Gastrocnemius medialis (tissue), 4 donors: ENCODE measurements at regions not wholly inside any gene's neighbourhood (a gene's known extent, or its start where the extent isn't known, plus 50 kb on each side); places are given as distances from the start of the nearest gene placed in this dataset.

Source experiments
- ATAC-seq, 2 donors: fragments of 150-250 bp; one replicate each; pipeline ENCODE4 v1.9.1; 2016
- DNase-seq, 2 donors: peaks; one replicate each; pipeline ENCODE4 v3.0.0-alpha.2; 2019
- H3K27ac ChIP-seq, 4 donors: fragments of 200-600 bp; sonication (generic); 1 replicate in 1 of 4; 2 replicates in 3 of 4; pipeline ENCODE4 v1.5.1; 2016 to 2018; ENCODE audit warnings: mild to moderate bottlenecking in 2 of 4, moderate library complexity in 1 of 4
- H3K27me3 ChIP-seq, 3 donors: fragments of 200-600 bp; sonication (generic) in 2 of 3; 1 replicate in 1 of 3; 2 replicates in 2 of 3; pipeline versions ENCODE4 v1.5.1 to v1.6.0; 2016 to 2019; ENCODE audit warnings: mild to moderate bottlenecking in 1 of 3, moderate library complexity in 1 of 3
- H3K36me3 ChIP-seq, 2 donors: fragments of 200-600 bp; sonication (generic) in 1 of 2; one replicate each; pipeline ENCODE4 v1.5.1; 2017 to 2018
- H3K4me1 ChIP-seq, 2 donors: fragments of 200-600 bp; sonication (generic) in 1 of 2; one replicate each; pipeline ENCODE4 v1.5.1; 2016 to 2017; ENCODE audit warnings: mild to moderate bottlenecking in 2 of 2
- H3K4me3 ChIP-seq, 4 donors: fragments of 200-600 bp; sonication (generic) in 3 of 4; 1 replicate in 1 of 4; 2 replicates in 3 of 4; pipeline ENCODE4 v1.5.1; 2016 to 2019; ENCODE audit warnings: mild to moderate bottlenecking in 2 of 4
- H3K9me3 ChIP-seq, 3 donors: fragments of 200-600 bp; sonication (generic) in 2 of 3; 1 replicate in 1 of 3; 2 replicates in 2 of 3; pipeline ENCODE4 v1.5.1; 2016 to 2019
- POLR2A ChIP-seq, 2 donors: fragments of 450-650 bp; IDR thresholded peaks; one replicate each; pipeline ENCODE4 v1.6.1; 2017; ENCODE audit warnings: antibody characterized with exemption in 2 of 2, mild to moderate bottlenecking in 2 of 2, moderate library complexity in 2 of 2
- in situ Hi-C, 4 donors: fragments of 200-750 bp; cut with MboI; loops; one replicate each; pipeline versions ENCODE4 v1.15.0 to v1.8.0; 2017; ENCODE audit warnings: low sequenced_read_pairs in 4 of 4
- intact Hi-C: fragments of 100-400 bp; cut with DNase I; formaldehyde crosslinking; loops from one replicate; pipeline ENCODE4 v1.15.1; 2023; ENCODE audit warnings: low total_unique reads
- TF ChIP-seq, protein P1 (sequence below), 5 experiments: fragments of 450-650 bp in 3 of 5; fragments of 200-600 bp in 2 of 5; sonication (generic) in 2 of 5; IDR thresholded peaks in 4 of 5; conservative IDR thresholded peaks in 1 of 5; 1 replicate in 4 of 5; 2 replicates in 1 of 5; pipeline ENCODE4 v1.5.1; 2016 to 2019; ENCODE audit warnings: antibody characterized with exemption in 5 of 5, mild to moderate bottlenecking in 3 of 5, moderate library complexity in 3 of 5

DNA sequence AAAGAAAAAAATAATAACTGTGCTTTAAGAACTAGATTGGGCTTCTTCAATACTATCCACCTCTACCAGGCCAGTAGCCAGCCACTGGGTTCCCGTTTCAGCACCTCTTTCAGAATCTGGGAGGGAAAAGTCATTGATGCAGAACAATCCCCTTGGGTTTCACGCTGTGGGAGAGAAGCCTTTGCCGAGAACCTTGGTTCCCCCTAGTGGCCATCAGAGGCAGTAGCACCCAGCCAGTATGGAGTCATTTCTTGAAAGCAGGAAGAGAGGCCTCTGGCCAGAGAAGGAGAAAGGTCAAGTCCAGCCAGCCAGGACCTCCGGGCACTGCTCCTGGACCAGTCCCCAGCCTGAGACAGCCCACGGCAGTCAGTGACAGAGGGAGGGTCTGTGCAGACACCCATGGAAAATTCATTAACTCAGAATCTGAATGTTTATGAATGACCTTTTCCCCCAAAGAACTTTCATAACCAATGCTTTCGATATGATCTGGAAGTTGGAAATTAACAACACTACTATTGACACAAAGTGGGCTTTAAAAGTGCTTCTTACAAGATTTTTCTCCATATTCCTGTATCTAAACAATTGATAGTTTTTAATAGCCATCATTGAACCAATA lies 51.2 kb upstream of the CDH5 start:
- no peaks in the 10 kb centered on the region for H3K9me3 ChIP-seq
- no peaks in the 10 kb centered on the region for H3K4me1 ChIP-seq
- no peak overlapping the region for H3K27ac ChIP-seq
- intact Hi-C loops (no loop called here), in situ Hi-C loops (no loop called here)
- TF ChIP-seq, protein P1, sequence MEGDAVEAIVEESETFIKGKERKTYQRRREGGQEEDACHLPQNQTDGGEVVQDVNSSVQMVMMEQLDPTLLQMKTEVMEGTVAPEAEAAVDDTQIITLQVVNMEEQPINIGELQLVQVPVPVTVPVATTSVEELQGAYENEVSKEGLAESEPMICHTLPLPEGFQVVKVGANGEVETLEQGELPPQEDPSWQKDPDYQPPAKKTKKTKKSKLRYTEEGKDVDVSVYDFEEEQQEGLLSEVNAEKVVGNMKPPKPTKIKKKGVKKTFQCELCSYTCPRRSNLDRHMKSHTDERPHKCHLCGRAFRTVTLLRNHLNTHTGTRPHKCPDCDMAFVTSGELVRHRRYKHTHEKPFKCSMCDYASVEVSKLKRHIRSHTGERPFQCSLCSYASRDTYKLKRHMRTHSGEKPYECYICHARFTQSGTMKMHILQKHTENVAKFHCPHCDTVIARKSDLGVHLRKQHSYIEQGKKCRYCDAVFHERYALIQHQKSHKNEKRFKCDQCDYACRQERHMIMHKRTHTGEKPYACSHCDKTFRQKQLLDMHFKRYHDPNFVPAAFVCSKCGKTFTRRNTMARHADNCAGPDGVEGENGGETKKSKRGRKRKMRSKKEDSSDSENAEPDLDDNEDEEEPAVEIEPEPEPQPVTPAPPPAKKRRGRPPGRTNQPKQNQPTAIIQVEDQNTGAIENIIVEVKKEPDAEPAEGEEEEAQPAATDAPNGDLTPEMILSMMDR (IDR thresholded peaks at IDR 0.05 in 4 of 5, conservative IDR thresholded peaks at IDR 0.05 in 1 of 5): peak; percentile 66 to 87 (median 76)
- no peak for TF ChIP-seq POLR2A (IDR thresholded peaks at IDR 0.05)
- H3K27me3 ChIP-seq: no peaks in the 10 kb centered on the region
- DNase-seq: peak; percentile 18 to 40
- no peaks in the 10 kb centered on the region for H3K36me3 ChIP-seq
- H3K4me3 ChIP-seq: no peak overlapping the region
- peak; percentile 91 for ATAC-seq

GRCh38 chr16:66311306-66311705 lies 55.2 kb upstream of the CDH5 start:
- no peaks in the 10 kb centered on the region for H3K4me1 ChIP-seq
- no peak overlapping the region for H3K4me3 ChIP-seq
- H3K27ac ChIP-seq: no peak overlapping the region
- no peaks in the 10 kb centered on the region for H3K9me3 ChIP-seq
- ATAC-seq (no peak), DNase-seq (no peak)
- intact Hi-C loops (no loop called here), in situ Hi-C loops (no loop called here)
- TF ChIP-seq, protein P1 (IDR thresholded peaks at IDR 0.05 in 4 of 5, conservative IDR thresholded peaks at IDR 0.05 in 1 of 5): no peak
- no peak for TF ChIP-seq POLR2A (IDR thresholded peaks at IDR 0.05)
- no peaks in the 10 kb centered on the region for H3K27me3 ChIP-seq
- no peaks in the 10 kb centered on the region for H3K36me3 ChIP-seq

DNA sequence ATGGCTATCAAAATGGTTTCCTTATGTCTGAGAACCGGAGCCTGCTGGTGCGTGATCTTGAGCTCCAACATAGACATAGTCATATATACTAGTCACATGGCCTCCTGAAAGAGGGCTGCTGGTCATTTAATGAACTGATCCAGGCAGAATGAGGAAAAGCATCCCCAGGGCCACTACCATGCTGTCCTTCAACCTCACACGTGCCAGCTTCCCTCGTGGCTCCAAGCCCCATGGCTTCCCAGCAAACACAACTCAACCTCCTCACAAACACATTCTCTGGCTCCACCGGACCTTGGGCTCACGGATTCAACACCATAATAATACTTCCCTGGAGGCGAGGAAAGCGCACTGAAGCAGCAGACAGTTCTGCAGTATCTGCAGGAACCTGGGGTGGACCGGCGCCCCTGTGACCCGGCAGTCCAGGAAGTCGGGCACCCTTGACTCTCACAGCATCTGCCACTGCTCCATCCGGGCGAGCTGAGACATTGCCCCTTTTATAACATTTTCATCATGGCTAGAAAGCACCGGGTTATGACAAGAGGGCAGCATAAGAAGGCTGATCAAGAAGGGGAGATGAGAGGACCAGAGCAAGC lies 57.2 kb upstream of the CDH5 start:
- Histone ChIP-seq H3K4me1 (no peaks in the 10 kb centered on the region), H3K27ac (no peak overlapping the region), H3K27me3 (peaks cover 0 to 2% (median 0%) of the 10 kb centered on the region in 3 donors), H3K4me3 (no peak overlapping the region), H3K9me3 (no peaks in the 10 kb centered on the region), H3K36me3 (no peaks in the 10 kb centered on the region)
- ATAC-seq (no peak), DNase-seq (no peak)
- intact Hi-C loops: no loop called here
- in situ Hi-C loops: no loop called here
- TF ChIP-seq POLR2A (IDR thresholded peaks at IDR 0.05): no peak
- TF ChIP-seq, protein P1 (IDR thresholded peaks at IDR 0.05 in 4 of 5, conservative IDR thresholded peaks at IDR 0.05 in 1 of 5): no peak

GRCh38 chr16:66308096-66308495 lies 58.4 kb upstream of the CDH5 start:
- ATAC-seq: no peak
- H3K9me3 ChIP-seq: no peaks in the 10 kb centered on the region
- TF ChIP-seq POLR2A (IDR thresholded peaks at IDR 0.05): no peak
- TF ChIP-seq, protein P1 (IDR thresholded peaks at IDR 0.05 in 4 of 5, conservative IDR thresholded peaks at IDR 0.05 in 1 of 5): no peak
- H3K4me3 ChIP-seq: no peak overlapping the region
- no peak overlapping the region for H3K27ac ChIP-seq
- no peaks in the 10 kb centered on the region for H3K36me3 ChIP-seq
- no peak for DNase-seq
- peaks cover 0 to 2% (median 0%) of the 10 kb centered on the region in 3 donors for H3K27me3 ChIP-seq
- in situ Hi-C loops: no loop called here
- no peaks in the 10 kb centered on the region for H3K4me1 ChIP-seq
- intact Hi-C loops: no loop called here
